Mammary epithelial cell (primary cell): ENCODE measurements at regions not wholly inside any gene's neighbourhood (a gene's known extent, or its start where the extent isn't known, plus 50 kb on each side); places are given as distances from the start of the nearest gene placed in this dataset.

Source experiments
- EZH2 ChIP-seq: IDR thresholded peaks from 2 replicates; pipeline ENCODE4 v1.6.1; 2012; ENCODE audit warnings: low read length, inconsistent platforms, borderline replicate concordance
- TF ChIP-seq, protein P1 (sequence below), 2 donors: IDR thresholded peaks in 1 of 2; conservative IDR thresholded peaks in 1 of 2; 2 replicates each; pipeline ENCODE4 v1.5.1; 2011 to 2012; ENCODE audit warnings: inconsistent platforms in 2 of 2, low read length in 2 of 2, mild to moderate bottlenecking in 2 of 2, control low read depth in 1 of 2, low read depth in 1 of 2; ENCODE audit not compliant: insufficient read depth in 1 of 2; ENCODE audit errors: extremely low read depth in 1 of 2

DNA sequence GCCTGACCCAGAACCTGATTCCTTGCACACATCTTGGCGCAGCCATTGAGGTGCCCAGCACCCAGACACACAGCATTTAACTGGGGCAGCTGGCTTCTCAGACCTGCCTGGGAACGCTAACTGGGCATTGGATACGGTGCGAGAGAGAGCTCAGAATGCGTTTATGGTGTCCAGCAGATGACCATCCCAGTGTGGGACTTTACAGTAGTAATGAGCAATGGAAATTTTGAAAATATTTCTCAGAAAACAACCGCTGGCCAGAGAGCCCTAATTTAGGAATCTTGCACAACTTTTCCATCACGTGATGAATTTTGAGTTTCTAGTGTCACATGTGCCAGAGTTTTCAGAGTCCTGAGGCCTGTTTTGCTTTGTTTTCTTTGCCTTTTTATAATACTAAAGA, 78.2 kb upstream of the SEC61G start:
- TF ChIP-seq, protein P1, sequence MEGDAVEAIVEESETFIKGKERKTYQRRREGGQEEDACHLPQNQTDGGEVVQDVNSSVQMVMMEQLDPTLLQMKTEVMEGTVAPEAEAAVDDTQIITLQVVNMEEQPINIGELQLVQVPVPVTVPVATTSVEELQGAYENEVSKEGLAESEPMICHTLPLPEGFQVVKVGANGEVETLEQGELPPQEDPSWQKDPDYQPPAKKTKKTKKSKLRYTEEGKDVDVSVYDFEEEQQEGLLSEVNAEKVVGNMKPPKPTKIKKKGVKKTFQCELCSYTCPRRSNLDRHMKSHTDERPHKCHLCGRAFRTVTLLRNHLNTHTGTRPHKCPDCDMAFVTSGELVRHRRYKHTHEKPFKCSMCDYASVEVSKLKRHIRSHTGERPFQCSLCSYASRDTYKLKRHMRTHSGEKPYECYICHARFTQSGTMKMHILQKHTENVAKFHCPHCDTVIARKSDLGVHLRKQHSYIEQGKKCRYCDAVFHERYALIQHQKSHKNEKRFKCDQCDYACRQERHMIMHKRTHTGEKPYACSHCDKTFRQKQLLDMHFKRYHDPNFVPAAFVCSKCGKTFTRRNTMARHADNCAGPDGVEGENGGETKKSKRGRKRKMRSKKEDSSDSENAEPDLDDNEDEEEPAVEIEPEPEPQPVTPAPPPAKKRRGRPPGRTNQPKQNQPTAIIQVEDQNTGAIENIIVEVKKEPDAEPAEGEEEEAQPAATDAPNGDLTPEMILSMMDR (conservative IDR thresholded peaks at IDR 0.05 in 1 of 2, IDR thresholded peaks at IDR 0.05 in 1 of 2; ENCODE audit: extremely low read depth in 1 of 2, insufficient read depth in 1 of 2, low read depth in 1 of 2, low read length in 2 of 2): no peak
- no peak for TF ChIP-seq EZH2
